Rectal smooth muscle tissue (tissue), 1 donor: ENCODE measurements at regions not wholly inside any gene's neighbourhood (a gene's known extent, or its start where the extent isn't known, plus 50 kb on each side); places are given as distances from the start of the nearest gene placed in this dataset.

Experiments used
- H3K27ac ChIP-seq: one replicate; pipeline ENCODE4 v1.7.0; 2013; ENCODE audit warnings: low read depth, low read length, inconsistent platforms
- H3K27me3 ChIP-seq: one replicate; pipeline ENCODE4 v1.7.0; 2013; ENCODE audit warnings: low read length; ENCODE audit not compliant: control insufficient read depth, insufficient read depth
- H3K36me3 ChIP-seq: one replicate; pipeline ENCODE4 v1.7.0; 2013; ENCODE audit warnings: low read length; ENCODE audit not compliant: control insufficient read depth, insufficient read depth
- H3K4me1 ChIP-seq: one replicate; pipeline ENCODE4 v1.7.0; 2013; ENCODE audit warnings: low read length; ENCODE audit not compliant: control insufficient read depth, insufficient read depth
- H3K4me3 ChIP-seq: one replicate; pipeline ENCODE4 v1.7.0; 2013; ENCODE audit warnings: low read length
- H3K9ac ChIP-seq: one replicate; pipeline ENCODE4 v1.7.0; 2013; ENCODE audit warnings: low read length

GRCh38 chr22:44604455-44604854 is 97.5 kb upstream of the PRR5 start:
- no peaks in the 10 kb centered on the region for H3K27me3 ChIP-seq
- no peak overlapping the region for H3K4me3 ChIP-seq
- H3K9ac ChIP-seq: no peak overlapping the region
- no peak overlapping the region for H3K27ac ChIP-seq
- H3K4me1 ChIP-seq: no peaks in the 10 kb centered on the region
- H3K36me3 ChIP-seq: no peaks in the 10 kb centered on the region

GRCh38 chr22:44603767-44604166 is 98.2 kb upstream of the PRR5 start:
- Histone ChIP-seq H3K4me3 (no peak overlapping the region), H3K27me3 (no peaks in the 10 kb centered on the region), H3K9ac (no peak overlapping the region), H3K4me1 (no peaks in the 10 kb centered on the region), H3K36me3 (no peaks in the 10 kb centered on the region), H3K27ac (no peak overlapping the region)

GRCh38 chr22:44601725-44602124 is 100.3 kb upstream of the PRR5 start:
- H3K4me1 ChIP-seq: no peaks in the 10 kb centered on the region
- no peaks in the 10 kb centered on the region for H3K27me3 ChIP-seq
- no peak overlapping the region for H3K27ac ChIP-seq

GRCh38 chr22:44601189-44601588 is 100.8 kb upstream of the PRR5 start:
- Histone ChIP-seq H3K4me3 (no peak overlapping the region), H3K27ac (no peak overlapping the region), H3K27me3 (no peaks in the 10 kb centered on the region), H3K9ac (no peak overlapping the region), H3K36me3 (no peaks in the 10 kb centered on the region), H3K4me1 (no peaks in the 10 kb centered on the region)

More at GRCh38 chr22:44601725-44602124, 100.3 kb upstream of the PRR5 start:
- Histone ChIP-seq H3K4me3 (no peak overlapping the region), H3K9ac (no peak overlapping the region), H3K36me3 (no peaks in the 10 kb centered on the region)

GRCh38 chr22:44600207-44600785 is 101.7 kb upstream of the PRR5 start:
- no peaks in the 10 kb centered on the region for H3K36me3 ChIP-seq
- H3K27ac ChIP-seq: no peak overlapping the region
- H3K9ac ChIP-seq: no peak overlapping the region
- peaks cover 4% of the 10 kb centered on the region for H3K27me3 ChIP-seq
- no peak overlapping the region for H3K4me3 ChIP-seq
- H3K4me1 ChIP-seq: no peaks in the 10 kb centered on the region

GRCh38 chr22:44599500-44600140 is 101.6 kb upstream of the RTL6 start:
- Histone ChIP-seq H3K36me3 (no peaks in the 10 kb centered on the region), H3K9ac (no peak overlapping the region), H3K4me3 (no peak overlapping the region), H3K27ac (no peak overlapping the region), H3K4me1 (no peaks in the 10 kb centered on the region), H3K27me3 (peaks cover 8% of the 10 kb centered on the region)

- Histone ChIP-seq H3K27me3 (peaks cover 8% of the 10 kb centered on the region), H3K9ac (no peak overlapping the region), H3K4me1 (no peaks in the 10 kb centered on the region), H3K4me3 (no peak overlapping the region), H3K27ac (no peak overlapping the region), H3K36me3 (no peaks in the 10 kb centered on the region)
Measured at GRCh38 chr22:44599084-44599483, 101.1 kb upstream of the RTL6 start.

- no peak overlapping the region for H3K27ac ChIP-seq
- no peak overlapping the region for H3K9ac ChIP-seq
- H3K27me3 ChIP-seq: peaks cover 8% of the 10 kb centered on the region
- H3K36me3 ChIP-seq: no peaks in the 10 kb centered on the region
- H3K4me1 ChIP-seq: no peaks in the 10 kb centered on the region
- H3K4me3 ChIP-seq: no peak overlapping the region
Measured at GRCh38 chr22:44597616-44598015, 99.6 kb upstream of the RTL6 start.

- no peak overlapping the region for H3K27ac ChIP-seq
- no peaks in the 10 kb centered on the region for H3K36me3 ChIP-seq
- H3K27me3 ChIP-seq: peaks cover 8% of the 10 kb centered on the region
- no peaks in the 10 kb centered on the region for H3K4me1 ChIP-seq
- H3K9ac ChIP-seq: no peak overlapping the region
- H3K4me3 ChIP-seq: no peak overlapping the region
Measured at GRCh38 chr22:44596396-44597125, 98.5 kb upstream of the RTL6 start.

- H3K27me3 ChIP-seq: peaks cover 8% of the 10 kb centered on the region
- H3K4me1 ChIP-seq: no peaks in the 10 kb centered on the region
- H3K27ac ChIP-seq: no peak overlapping the region
- H3K36me3 ChIP-seq: no peaks in the 10 kb centered on the region
- no peak overlapping the region for H3K9ac ChIP-seq
- no peak overlapping the region for H3K4me3 ChIP-seq
Measured at GRCh38 chr22:44595841-44596341, 97.9 kb upstream of the RTL6 start.

- peaks cover 8% of the 10 kb centered on the region for H3K27me3 ChIP-seq
- no peak overlapping the region for H3K27ac ChIP-seq
- no peak overlapping the region for H3K9ac ChIP-seq
- H3K36me3 ChIP-seq: no peaks in the 10 kb centered on the region
- H3K4me3 ChIP-seq: no peak overlapping the region
- H3K4me1 ChIP-seq: no peaks in the 10 kb centered on the region
Measured at GRCh38 chr22:44594951-44595350, 96.9 kb upstream of the RTL6 start.

- Histone ChIP-seq H3K27me3 (peaks cover 8% of the 10 kb centered on the region), H3K4me3 (no peak overlapping the region), H3K4me1 (no peaks in the 10 kb centered on the region), H3K27ac (no peak overlapping the region), H3K36me3 (no peaks in the 10 kb centered on the region), H3K9ac (no peak overlapping the region)
Measured at GRCh38 chr22:44592824-44593148, 94.8 kb upstream of the RTL6 start.
